AG04450 (cell line): ENCODE measurements at regions not wholly inside any gene's neighbourhood (a gene's known extent, or its start where the extent isn't known, plus 50 kb on each side); places are given as distances from the start of the nearest gene placed in this dataset.

Source experiments
- CTCF ChIA-PET: fragments of 300-600, 350-600 bp; formaldehyde crosslinking; extraction: SDS; loops from one replicate; lab custom pipeline; 2022; ENCODE audit warnings: antibody characterized with exemption, inconsistent platforms; lab: Charles Lee
- POLR2A ChIA-PET: fragments of 350-600 bp; formaldehyde crosslinking; extraction: SDS; loops from one replicate; lab custom pipeline; 2021; ENCODE audit warnings: antibody characterized with exemption, inconsistent platforms; lab: Yijun Ruan, JAX
- DNase-seq: peaks from one replicate; pipeline ENCODE4 v3.0.0-alpha.2; 2011; ENCODE audit warnings: low read depth, low spot score
- H3K27ac ChIP-seq: one replicate; pipeline ENCODE4 v1.5.1; 2012; ENCODE audit warnings: low read depth, low read length, control low read depth
- H3K27me3 ChIP-seq: one replicate; pipeline ENCODE4 v1.6.0; 2012; ENCODE audit warnings: low read length; ENCODE audit not compliant: control insufficient read depth, insufficient read depth
- H3K4me3 ChIP-seq: 2 replicates; pipeline ENCODE4 v1.5.1; 2011; ENCODE audit warnings: mild to moderate bottlenecking, low read depth, low read length, control low read depth
- H3K9me3 ChIP-seq: 2 replicates; pipeline ENCODE4 v1.5.1; 2012; ENCODE audit warnings: low read length; ENCODE audit not compliant: control insufficient read depth, insufficient read depth
- TF ChIP-seq, protein P1 (sequence below): IDR thresholded peaks from 2 replicates; pipeline ENCODE4 v1.5.1; 2011; ENCODE audit warnings: low read depth, low read length, control low read depth, inconsistent platforms

- POLR2A ChIA-PET: no interaction called here
- CTCF ChIA-PET: no interaction called here
- no peak overlapping the region for H3K27ac ChIP-seq
- no peaks in the 10 kb centered on the region for H3K27me3 ChIP-seq
- H3K9me3 ChIP-seq: peaks cover 2% of the 10 kb centered on the region
- H3K4me3 ChIP-seq: no peak overlapping the region
- TF ChIP-seq, protein P1, sequence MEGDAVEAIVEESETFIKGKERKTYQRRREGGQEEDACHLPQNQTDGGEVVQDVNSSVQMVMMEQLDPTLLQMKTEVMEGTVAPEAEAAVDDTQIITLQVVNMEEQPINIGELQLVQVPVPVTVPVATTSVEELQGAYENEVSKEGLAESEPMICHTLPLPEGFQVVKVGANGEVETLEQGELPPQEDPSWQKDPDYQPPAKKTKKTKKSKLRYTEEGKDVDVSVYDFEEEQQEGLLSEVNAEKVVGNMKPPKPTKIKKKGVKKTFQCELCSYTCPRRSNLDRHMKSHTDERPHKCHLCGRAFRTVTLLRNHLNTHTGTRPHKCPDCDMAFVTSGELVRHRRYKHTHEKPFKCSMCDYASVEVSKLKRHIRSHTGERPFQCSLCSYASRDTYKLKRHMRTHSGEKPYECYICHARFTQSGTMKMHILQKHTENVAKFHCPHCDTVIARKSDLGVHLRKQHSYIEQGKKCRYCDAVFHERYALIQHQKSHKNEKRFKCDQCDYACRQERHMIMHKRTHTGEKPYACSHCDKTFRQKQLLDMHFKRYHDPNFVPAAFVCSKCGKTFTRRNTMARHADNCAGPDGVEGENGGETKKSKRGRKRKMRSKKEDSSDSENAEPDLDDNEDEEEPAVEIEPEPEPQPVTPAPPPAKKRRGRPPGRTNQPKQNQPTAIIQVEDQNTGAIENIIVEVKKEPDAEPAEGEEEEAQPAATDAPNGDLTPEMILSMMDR: no peak
- DNase-seq: no peak
These were observed 968.7 kb upstream of the ADGRB3 start for GRCh38 chr6:67666177-67666964.

DNA sequence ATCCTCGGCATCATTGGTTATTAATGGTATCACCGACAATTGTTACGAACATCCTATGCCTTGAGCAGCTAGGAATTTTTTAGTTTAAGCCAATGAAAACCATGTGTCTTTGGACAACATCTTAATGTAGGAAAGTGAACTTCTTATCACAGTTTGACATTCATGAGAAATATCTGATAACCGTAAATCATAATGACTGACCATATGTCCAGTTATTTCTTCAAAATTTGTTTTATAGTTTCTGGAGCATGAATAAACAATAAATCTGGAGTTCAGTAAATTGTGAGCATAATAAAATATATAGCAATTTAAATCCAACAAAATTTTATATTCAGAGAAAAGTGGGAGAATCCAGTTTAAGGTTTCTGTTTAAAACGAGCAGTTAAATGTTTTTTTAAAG lies 970.1 kb upstream of the ADGRB3 start:
- ChIA-PET CTCF (no interaction called here), POLR2A (no interaction called here)
- Histone ChIP-seq H3K9me3 (peaks cover 2% of the 10 kb centered on the region), H3K27me3 (no peaks in the 10 kb centered on the region), H3K27ac (no peak overlapping the region), H3K4me3 (no peak overlapping the region)
- TF ChIP-seq, protein P1: no peak
- DNase-seq: no peak

GRCh38 chr6:67663105-67663895 lies 971.8 kb upstream of the ADGRB3 start:
- DNase-seq: no peak
- POLR2A ChIA-PET: no interaction called here
- Histone ChIP-seq H3K27me3 (no peaks in the 10 kb centered on the region), H3K4me3 (no peak overlapping the region), H3K27ac (no peak overlapping the region), H3K9me3 (peaks cover 2% of the 10 kb centered on the region)
- TF ChIP-seq, protein P1: no peak
- CTCF ChIA-PET: no interaction called here

DNA sequence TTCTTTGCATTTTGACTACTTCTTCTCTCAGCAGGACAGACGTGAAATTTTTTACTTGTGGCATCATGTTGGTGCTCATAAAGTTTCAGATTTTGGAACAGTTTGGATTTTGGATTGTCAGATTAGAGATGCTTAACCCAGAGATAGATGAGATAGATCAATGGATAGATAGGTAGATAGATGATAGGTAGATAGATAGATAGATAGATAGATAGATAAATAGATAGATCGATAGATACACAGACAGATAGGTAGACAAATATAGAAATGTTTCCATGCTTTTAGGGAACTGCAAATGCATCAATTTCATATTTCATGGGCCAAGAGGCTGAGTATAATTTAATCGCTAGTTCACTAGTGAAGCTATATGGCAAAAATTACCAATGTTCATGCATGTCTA lies 981.5 kb upstream of the ADGRB3 start:
- DNase-seq: no peak
- Histone ChIP-seq H3K27ac (no peak overlapping the region), H3K4me3 (no peak overlapping the region), H3K9me3 (no peaks in the 10 kb centered on the region), H3K27me3 (no peaks in the 10 kb centered on the region)
- POLR2A ChIA-PET: no interaction called here
- TF ChIP-seq, protein P1: no peak
- CTCF ChIA-PET: no interaction called here

GRCh38 chr6:67646550-67646949 lies 988.5 kb upstream of the ADGRB3 start:
- no peak for DNase-seq
- Histone ChIP-seq H3K27ac (no peak overlapping the region), H3K27me3 (no peaks in the 10 kb centered on the region), H3K9me3 (no peaks in the 10 kb centered on the region), H3K4me3 (no peak overlapping the region)
- TF ChIP-seq, protein P1: no peak
- POLR2A ChIA-PET: no interaction called here
- CTCF ChIA-PET: no interaction called here
